Spleen (tissue), 7 donors: ENCODE measurements at regions not wholly inside any gene's neighbourhood (a gene's known extent, or its start where the extent isn't known, plus 50 kb on each side); places are given as distances from the start of the nearest gene placed in this dataset.

Experiments used
- POLR2AphosphoS5 ChIP-seq, 3 donors: sonication (generic); formaldehyde crosslinking; IDR thresholded peaks; one replicate each; pipeline ENCODE4 v1.5.1; 2017; ENCODE audit warnings: antibody characterized with exemption in 3 of 3
- TF ChIP-seq, protein P1 (sequence below), 11 experiments: fragments of 200-600 bp in 7 of 11; fragments of 450-650 bp in 4 of 11; sonication (generic) in 4 of 11; IDR thresholded peaks in 8 of 11; conservative IDR thresholded peaks in 3 of 11; 1 replicate in 7 of 11; 2 replicates in 4 of 11; pipeline versions ENCODE4 v1.4.0 to v1.8.0; 2016 to 2021; ENCODE audit warnings: antibody characterized with exemption in 11 of 11, inconsistent platforms in 4 of 11, mild to moderate bottlenecking in 1 of 11
- donor health status: DM: no; HTN: no; CAD: no; lungs with moderate emphysema.
- donor health status: DM: no; HTN: no; CAD: no.
- donor health status: DM: no; HTN: no; CAD: no.

DNA sequence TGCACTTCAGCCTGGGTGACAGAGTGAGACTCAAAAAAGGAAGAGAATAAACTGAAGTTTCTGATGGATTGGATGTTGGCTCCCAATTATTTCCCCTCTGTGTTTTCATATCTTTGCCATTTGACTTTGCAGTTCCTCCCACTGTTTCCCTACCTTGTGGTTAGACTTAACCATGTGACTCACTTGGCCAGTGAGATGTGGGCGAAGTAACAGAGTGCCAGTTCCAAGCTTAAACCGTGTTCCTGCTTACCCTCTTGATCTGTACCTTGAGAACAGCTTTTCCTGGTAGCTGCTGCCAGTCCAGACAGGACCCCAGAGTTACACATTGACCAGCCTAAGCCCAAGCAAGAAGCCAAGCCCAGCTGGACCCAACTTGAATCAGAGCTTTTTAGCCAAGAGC lies 323.4 kb downstream of the LTN1 start:
- TF ChIP-seq, protein P1, sequence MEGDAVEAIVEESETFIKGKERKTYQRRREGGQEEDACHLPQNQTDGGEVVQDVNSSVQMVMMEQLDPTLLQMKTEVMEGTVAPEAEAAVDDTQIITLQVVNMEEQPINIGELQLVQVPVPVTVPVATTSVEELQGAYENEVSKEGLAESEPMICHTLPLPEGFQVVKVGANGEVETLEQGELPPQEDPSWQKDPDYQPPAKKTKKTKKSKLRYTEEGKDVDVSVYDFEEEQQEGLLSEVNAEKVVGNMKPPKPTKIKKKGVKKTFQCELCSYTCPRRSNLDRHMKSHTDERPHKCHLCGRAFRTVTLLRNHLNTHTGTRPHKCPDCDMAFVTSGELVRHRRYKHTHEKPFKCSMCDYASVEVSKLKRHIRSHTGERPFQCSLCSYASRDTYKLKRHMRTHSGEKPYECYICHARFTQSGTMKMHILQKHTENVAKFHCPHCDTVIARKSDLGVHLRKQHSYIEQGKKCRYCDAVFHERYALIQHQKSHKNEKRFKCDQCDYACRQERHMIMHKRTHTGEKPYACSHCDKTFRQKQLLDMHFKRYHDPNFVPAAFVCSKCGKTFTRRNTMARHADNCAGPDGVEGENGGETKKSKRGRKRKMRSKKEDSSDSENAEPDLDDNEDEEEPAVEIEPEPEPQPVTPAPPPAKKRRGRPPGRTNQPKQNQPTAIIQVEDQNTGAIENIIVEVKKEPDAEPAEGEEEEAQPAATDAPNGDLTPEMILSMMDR (IDR thresholded peaks at IDR 0.05 in 8 of 11, conservative IDR thresholded peaks at IDR 0.05 in 3 of 11): no peak
- no peak for TF ChIP-seq POLR2AphosphoS5 (IDR thresholded peaks at IDR 0.05)
